HCT116 (cell line): ENCODE measurements at regions not wholly inside any gene's neighbourhood (a gene's known extent, or its start where the extent isn't known, plus 50 kb on each side); places are given as distances from the start of the nearest gene placed in this dataset.

Source experiments
- CEBPB ChIP-seq: IDR thresholded peaks from 2 replicates; pipeline ENCODE4 v1.6.1; 2012; ENCODE audit warnings: low read depth
- CTCF ChIP-seq, 3 experiments: fragments of 200-600 bp in 1 of 3; sonication (generic) in 1 of 3; IDR thresholded peaks in 2 of 3; conservative IDR thresholded peaks in 1 of 3; 2 replicates each; pipeline ENCODE4 v1.5.1; 2012 to 2017; ENCODE audit warnings: low read depth in 2 of 3, low read length in 2 of 3, antibody characterized with exemption in 1 of 3, borderline replicate concordance in 1 of 3, control low read depth in 1 of 3, mild to moderate bottlenecking in 1 of 3, mixed read lengths in 1 of 3, mixed run types in 1 of 3, moderate library complexity in 1 of 3; ENCODE audit not compliant: insufficient read depth in 1 of 3
- EGR1 ChIP-seq: IDR thresholded peaks from 2 replicates; pipeline ENCODE4 v1.6.1; 2012; ENCODE audit warnings: low read depth
- EZH2 ChIP-seq: fragments of 200-600 bp; sonication (generic); IDR thresholded peaks from 2 replicates; pipeline ENCODE4 v1.6.1; 2017; ENCODE audit warnings: antibody characterized with exemption, mixed run types
- JUND ChIP-seq: IDR thresholded peaks from 2 replicates; pipeline ENCODE4 v1.6.1; 2012
- MAX ChIP-seq: IDR thresholded peaks from 2 replicates; pipeline ENCODE4 v1.6.1; 2012
- POLR2A ChIP-seq: IDR thresholded peaks from 2 replicates; pipeline ENCODE4 v1.7.0; 2011; ENCODE audit warnings: borderline replicate concordance; ENCODE audit not compliant: insufficient read depth, insufficient read length; ENCODE audit errors: extremely low read depth
- POLR2AphosphoS5 ChIP-seq: IDR thresholded peaks from 2 replicates; pipeline ENCODE4 v1.6.1; 2011; ENCODE audit warnings: mild to moderate bottlenecking, low read depth, low read length, moderate library complexity
- SIN3A ChIP-seq: IDR thresholded peaks from 2 replicates; pipeline ENCODE4 v1.6.1; 2012; ENCODE audit warnings: low read depth
- SP1 ChIP-seq: IDR thresholded peaks from 2 replicates; pipeline ENCODE4 v1.6.1; 2012; ENCODE audit warnings: low read depth
- YY1 ChIP-seq: IDR thresholded peaks from 2 replicates; pipeline ENCODE4 v1.6.1; 2011; ENCODE audit warnings: low read length, low read depth, moderate library complexity, mild to moderate bottlenecking; ENCODE audit not compliant: insufficient replicate concordance; ENCODE audit errors: extremely low read depth

- TF ChIP-seq EZH2: no peak
- TF ChIP-seq POLR2A: no peak
- TF ChIP-seq CTCF (IDR thresholded peaks at IDR 0.05 in 2 of 3, conservative IDR thresholded peaks at IDR 0.05 in 1 of 3; ENCODE audit: borderline replicate concordance in 1 of 3, insufficient read depth in 1 of 3, low read depth in 2 of 3, low read length in 2 of 3): no peak
- TF ChIP-seq JUND: no peak
- no peak for TF ChIP-seq POLR2AphosphoS5
- no peak for TF ChIP-seq CEBPB
- no peak for TF ChIP-seq SP1
- no peak for TF ChIP-seq MAX
- no peak for TF ChIP-seq SIN3A
- TF ChIP-seq EGR1: no peak
- no peak for TF ChIP-seq YY1
Measured at GRCh38 chr2:82320296-82320695, 2015.7 kb upstream of the LRRTM1 start.
